ENCODE measurements at regions not wholly inside any gene's neighbourhood (a gene's known extent, or its start where the extent isn't known, plus 50 kb on each side); places are given as distances from the start of the nearest gene placed in this dataset.

DNA sequence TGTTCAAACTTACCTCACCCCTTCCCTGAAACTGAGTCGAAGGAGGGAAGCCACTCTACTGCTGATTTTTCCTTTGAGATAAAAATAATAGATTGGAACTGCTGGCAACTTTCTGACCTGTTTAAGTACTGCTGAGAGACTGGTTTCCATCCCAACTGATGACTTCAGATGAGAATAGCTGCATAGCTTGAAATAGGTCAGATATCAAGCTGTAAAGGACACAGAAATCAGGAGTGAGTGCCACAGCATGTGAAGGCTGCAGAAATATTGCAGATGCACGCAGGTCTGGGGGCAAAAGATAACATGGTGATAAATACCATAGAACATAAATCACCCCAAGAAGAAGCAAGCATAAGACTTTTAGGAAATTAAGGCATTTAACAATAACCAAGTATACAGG, 923.2 kb downstream of the SH3BGRL start:
- TF ChIP-seq, protein P1, sequence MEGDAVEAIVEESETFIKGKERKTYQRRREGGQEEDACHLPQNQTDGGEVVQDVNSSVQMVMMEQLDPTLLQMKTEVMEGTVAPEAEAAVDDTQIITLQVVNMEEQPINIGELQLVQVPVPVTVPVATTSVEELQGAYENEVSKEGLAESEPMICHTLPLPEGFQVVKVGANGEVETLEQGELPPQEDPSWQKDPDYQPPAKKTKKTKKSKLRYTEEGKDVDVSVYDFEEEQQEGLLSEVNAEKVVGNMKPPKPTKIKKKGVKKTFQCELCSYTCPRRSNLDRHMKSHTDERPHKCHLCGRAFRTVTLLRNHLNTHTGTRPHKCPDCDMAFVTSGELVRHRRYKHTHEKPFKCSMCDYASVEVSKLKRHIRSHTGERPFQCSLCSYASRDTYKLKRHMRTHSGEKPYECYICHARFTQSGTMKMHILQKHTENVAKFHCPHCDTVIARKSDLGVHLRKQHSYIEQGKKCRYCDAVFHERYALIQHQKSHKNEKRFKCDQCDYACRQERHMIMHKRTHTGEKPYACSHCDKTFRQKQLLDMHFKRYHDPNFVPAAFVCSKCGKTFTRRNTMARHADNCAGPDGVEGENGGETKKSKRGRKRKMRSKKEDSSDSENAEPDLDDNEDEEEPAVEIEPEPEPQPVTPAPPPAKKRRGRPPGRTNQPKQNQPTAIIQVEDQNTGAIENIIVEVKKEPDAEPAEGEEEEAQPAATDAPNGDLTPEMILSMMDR (IDR thresholded peaks at IDR 0.05; ENCODE audit: low read depth, low read length, missing input control), result no peak
- TF ChIP-seq RAD21 (IDR thresholded peaks at IDR 0.05) (no peak), TAF1 (conservative IDR thresholded peaks at IDR 0.05) (no peak), EGR1 (IDR thresholded peaks at IDR 0.05; ENCODE audit: low read depth in 2 of 2) (no peak), YY1 (IDR thresholded peaks at IDR 0.05) (no peak), JUND (IDR thresholded peaks at IDR 0.05) (no peak), GABPA (IDR thresholded peaks at IDR 0.05 in 1 of 2, conservative IDR thresholded peaks at IDR 0.05 in 1 of 2) (no peak), HNF4G (IDR thresholded peaks at IDR 0.05) (no peak), SP1 (IDR thresholded peaks at IDR 0.05) (no peak), FOXA1 (IDR thresholded peaks at IDR 0.05) (no peak)
- TF ChIP-seq, protein P2, sequence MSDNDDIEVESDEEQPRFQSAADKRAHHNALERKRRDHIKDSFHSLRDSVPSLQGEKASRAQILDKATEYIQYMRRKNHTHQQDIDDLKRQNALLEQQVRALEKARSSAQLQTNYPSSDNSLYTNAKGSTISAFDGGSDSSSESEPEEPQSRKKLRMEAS (IDR thresholded peaks at IDR 0.05), result no peak
- TF ChIP-seq, protein P3, sequence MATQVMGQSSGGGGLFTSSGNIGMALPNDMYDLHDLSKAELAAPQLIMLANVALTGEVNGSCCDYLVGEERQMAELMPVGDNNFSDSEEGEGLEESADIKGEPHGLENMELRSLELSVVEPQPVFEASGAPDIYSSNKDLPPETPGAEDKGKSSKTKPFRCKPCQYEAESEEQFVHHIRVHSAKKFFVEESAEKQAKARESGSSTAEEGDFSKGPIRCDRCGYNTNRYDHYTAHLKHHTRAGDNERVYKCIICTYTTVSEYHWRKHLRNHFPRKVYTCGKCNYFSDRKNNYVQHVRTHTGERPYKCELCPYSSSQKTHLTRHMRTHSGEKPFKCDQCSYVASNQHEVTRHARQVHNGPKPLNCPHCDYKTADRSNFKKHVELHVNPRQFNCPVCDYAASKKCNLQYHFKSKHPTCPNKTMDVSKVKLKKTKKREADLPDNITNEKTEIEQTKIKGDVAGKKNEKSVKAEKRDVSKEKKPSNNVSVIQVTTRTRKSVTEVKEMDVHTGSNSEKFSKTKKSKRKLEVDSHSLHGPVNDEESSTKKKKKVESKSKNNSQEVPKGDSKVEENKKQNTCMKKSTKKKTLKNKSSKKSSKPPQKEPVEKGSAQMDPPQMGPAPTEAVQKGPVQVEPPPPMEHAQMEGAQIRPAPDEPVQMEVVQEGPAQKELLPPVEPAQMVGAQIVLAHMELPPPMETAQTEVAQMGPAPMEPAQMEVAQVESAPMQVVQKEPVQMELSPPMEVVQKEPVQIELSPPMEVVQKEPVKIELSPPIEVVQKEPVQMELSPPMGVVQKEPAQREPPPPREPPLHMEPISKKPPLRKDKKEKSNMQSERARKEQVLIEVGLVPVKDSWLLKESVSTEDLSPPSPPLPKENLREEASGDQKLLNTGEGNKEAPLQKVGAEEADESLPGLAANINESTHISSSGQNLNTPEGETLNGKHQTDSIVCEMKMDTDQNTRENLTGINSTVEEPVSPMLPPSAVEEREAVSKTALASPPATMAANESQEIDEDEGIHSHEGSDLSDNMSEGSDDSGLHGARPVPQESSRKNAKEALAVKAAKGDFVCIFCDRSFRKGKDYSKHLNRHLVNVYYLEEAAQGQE (IDR thresholded peaks at IDR 0.05), result no peak
- TF ChIP-seq, protein P4, sequence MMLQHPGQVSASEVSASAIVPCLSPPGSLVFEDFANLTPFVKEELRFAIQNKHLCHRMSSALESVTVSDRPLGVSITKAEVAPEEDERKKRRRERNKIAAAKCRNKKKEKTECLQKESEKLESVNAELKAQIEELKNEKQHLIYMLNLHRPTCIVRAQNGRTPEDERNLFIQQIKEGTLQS (IDR thresholded peaks at IDR 0.05), result no peak
- TF ChIP-seq, protein P5, sequence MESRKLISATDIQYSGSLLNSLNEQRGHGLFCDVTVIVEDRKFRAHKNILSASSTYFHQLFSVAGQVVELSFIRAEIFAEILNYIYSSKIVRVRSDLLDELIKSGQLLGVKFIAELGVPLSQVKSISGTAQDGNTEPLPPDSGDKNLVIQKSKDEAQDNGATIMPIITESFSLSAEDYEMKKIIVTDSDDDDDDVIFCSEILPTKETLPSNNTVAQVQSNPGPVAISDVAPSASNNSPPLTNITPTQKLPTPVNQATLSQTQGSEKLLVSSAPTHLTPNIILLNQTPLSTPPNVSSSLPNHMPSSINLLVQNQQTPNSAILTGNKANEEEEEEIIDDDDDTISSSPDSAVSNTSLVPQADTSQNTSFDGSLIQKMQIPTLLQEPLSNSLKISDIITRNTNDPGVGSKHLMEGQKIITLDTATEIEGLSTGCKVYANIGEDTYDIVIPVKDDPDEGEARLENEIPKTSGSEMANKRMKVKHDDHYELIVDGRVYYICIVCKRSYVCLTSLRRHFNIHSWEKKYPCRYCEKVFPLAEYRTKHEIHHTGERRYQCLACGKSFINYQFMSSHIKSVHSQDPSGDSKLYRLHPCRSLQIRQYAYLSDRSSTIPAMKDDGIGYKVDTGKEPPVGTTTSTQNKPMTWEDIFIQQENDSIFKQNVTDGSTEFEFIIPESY (IDR thresholded peaks at IDR 0.05), result no peak

Data from liver (tissue), 3 donors.